K562 (cell line): ENCODE measurements at regions not wholly inside any gene's neighbourhood (a gene's known extent, or its start where the extent isn't known, plus 50 kb on each side); places are given as distances from the start of the nearest gene placed in this dataset.

ENCODE experiments used
- ATAC-seq: fragments of 200-7000 bp; cut with Tn5 transposase; 3 replicates; pipeline ENCODE4 v1.9.1; 2020; ENCODE audit warnings: moderate library complexity
- BruUV-seq: library from RNA; stranded (reverse); fragments of 400-500 nt; replicated peaks from 2 replicates; lab custom pipeline; 2021; lab: Mats Ljungman, UMichigan
- CTCF ChIA-PET: fragments of 300-600 bp; formaldehyde crosslinking; extraction: SDS; loops from one replicate; lab custom pipeline; 2021; ENCODE audit warnings: low intra/inter-chr PET ratio; lab: Yijun Ruan, JAX
- POLR2A ChIA-PET: fragments of 300-600, 350-650 bp; sonication (Branson Sonifier 250); formaldehyde crosslinking; extraction: SDS; loops from one replicate; lab custom pipeline; 2021; ENCODE audit warnings: antibody characterized with exemption, inconsistent platforms; lab: Yijun Ruan, JAX
- DNase-seq, 4 experiments: peaks; one replicate each; pipeline versions ENCODE4 v3.0.0 to v3.0.0-alpha.2; 2011 to 2018; ENCODE audit warnings: low spot score in 3 of 4, mixed read lengths in 3 of 4; ENCODE audit errors: extremely low read depth in 1 of 4
- FAIRE-seq: peaks from 2 replicates; lab custom pipeline; 2011; peaks lifted over from hg19 to GRCh38; lab: Jason Lieb, UNC
- H2AFZ ChIP-seq: 2 replicates; pipeline ENCODE4 v1.6.0; 2011; ENCODE audit warnings: low read depth, low read length, control low read depth, inconsistent platforms
- H3K27ac ChIP-seq: fragments of 200-600 bp; 3 replicates; pipeline ENCODE4 v1.8.0; 2011; ENCODE audit warnings: low read depth, mild to moderate bottlenecking, control low read depth, inconsistent platforms, low read length, moderate library complexity, mixed read lengths; ENCODE audit errors: extremely low read depth
- H3K27me3 ChIP-seq, 2 experiments: fragments of 300-600 bp in 1 of 2; 2 replicates in 1 of 2; 3 replicates in 1 of 2; pipeline versions ENCODE4 v1.6.0 to v1.8.0; 2011; ENCODE audit warnings: inconsistent platforms in 2 of 2, low read length in 2 of 2, mild to moderate bottlenecking in 1 of 2, mixed read lengths in 1 of 2, moderate library complexity in 1 of 2; ENCODE audit not compliant: control insufficient read depth in 2 of 2, insufficient read depth in 2 of 2
- H3K36me3 ChIP-seq: fragments of 300-600 bp; 3 replicates; pipeline ENCODE4 v1.8.0; 2011; ENCODE audit warnings: mild to moderate bottlenecking, low read length, inconsistent platforms; ENCODE audit not compliant: control insufficient read depth, insufficient read depth
- H3K4me1 ChIP-seq, 2 experiments: fragments of 200-600 bp in 1 of 2; replicated peaks in 1 of 2; 2 replicates in 1 of 2; 3 replicates in 1 of 2; pipeline versions ENCODE4 v1.5.1 to v1.8.0; 2011; ENCODE audit warnings: inconsistent platforms in 2 of 2, low read length in 2 of 2, mild to moderate bottlenecking in 1 of 2, mixed read lengths in 1 of 2, moderate library complexity in 1 of 2; ENCODE audit not compliant: control insufficient read depth in 2 of 2, insufficient read depth in 2 of 2
- H3K4me2 ChIP-seq: 2 replicates; pipeline ENCODE4 v1.6.1; 2011; ENCODE audit warnings: low read length, control low read depth, inconsistent platforms, mixed read lengths; ENCODE audit not compliant: insufficient read depth
- H3K4me3 ChIP-seq: fragments of 200-600 bp; sonication (generic), shearing (Covaris generic); 2 replicates; pipeline ENCODE4 v1.5.1; 2016; ENCODE audit warnings: control low read depth, inconsistent platforms
- H3K79me2 ChIP-seq: fragments of 200-600 bp; 3 replicates; pipeline ENCODE4 v1.8.0; 2011; ENCODE audit warnings: low read length, inconsistent platforms; ENCODE audit not compliant: control insufficient read depth, insufficient read depth
- H3K9ac ChIP-seq, 2 experiments: 2 replicates each; pipeline versions ENCODE4 v1.6.0 to v1.6.1; 2011; ENCODE audit warnings: low read depth in 2 of 2, low read length in 2 of 2, control low read depth in 1 of 2, inconsistent platforms in 1 of 2, mild to moderate bottlenecking in 1 of 2, mixed read lengths in 1 of 2; ENCODE audit not compliant: insufficient read depth in 1 of 2
- H3K9me1 ChIP-seq: one replicate; pipeline ENCODE4 v1.6.0; 2011; ENCODE audit warnings: inconsistent platforms, mild to moderate bottlenecking, low read length, moderate library complexity; ENCODE audit not compliant: control insufficient read depth, insufficient read depth
- H3K9me3 ChIP-seq: replicated peaks from 2 replicates; pipeline ENCODE4 v1.5.1; 2011; ENCODE audit warnings: low read depth, low read length, inconsistent platforms; ENCODE audit not compliant: control insufficient read depth, insufficient read depth
- H4K20me1 ChIP-seq: replicated peaks from 2 replicates; pipeline ENCODE4 v1.6.1; 2011; ENCODE audit warnings: low read length, inconsistent platforms, mixed read lengths; ENCODE audit not compliant: control insufficient read depth, insufficient read depth
- CREM ChIP-seq: IDR thresholded peaks from 2 replicates; pipeline ENCODE4 v1.6.1; 2014; ENCODE audit warnings: antibody characterized with exemption, low read depth
- HNRNPLL ChIP-seq: fragments of 200-400 bp; formaldehyde crosslinking; IDR thresholded peaks from 2 replicates; pipeline ENCODE4 v1.6.1; 2017; ENCODE audit warnings: low read length, low read depth, mild to moderate bottlenecking; ENCODE audit not compliant: poor library complexity, severe bottlenecking
- NRF1 ChIP-seq, 2 experiments: fragments of 450-650 bp; IDR thresholded peaks in 1 of 2; conservative IDR thresholded peaks in 1 of 2; 2 replicates each; pipeline ENCODE4 v1.6.1; 2014; ENCODE audit warnings: mild to moderate bottlenecking in 2 of 2
- POLR2AphosphoS2 ChIP-seq: IDR thresholded peaks from 2 replicates; pipeline ENCODE4 v1.6.1; 2012; ENCODE audit warnings: low read length, improper control_type of control experiment
- PRMT5 ChIP-seq: sonication (generic); formaldehyde crosslinking; IDR thresholded peaks from 2 replicates; pipeline ENCODE4 v1.5.0; 2020; ENCODE audit warnings: missing genetic modification reagents
- RBM34 ChIP-seq: fragments of 200-400 bp; formaldehyde crosslinking; IDR thresholded peaks from 2 replicates; pipeline ENCODE4 v1.6.1; 2018; ENCODE audit warnings: low read length, borderline replicate concordance; ENCODE audit not compliant: insufficient read depth
- ZNF24 ChIP-seq: fragments of 450-650 bp; IDR thresholded peaks from 2 replicates; pipeline ENCODE4 v1.6.1; 2016
- WGBS: fragments of 100-300 bp; shearing (Covaris generic); methylation state at CpG from one replicate; pipeline ENCODE4 v1.1.6; 2016; ENCODE audit warnings: low coverage, mixed read lengths; ENCODE audit not compliant: insufficient coverage; ENCODE audit errors: missing lambda C conversion rate; 5-methylcytosine and 5-hydroxymethylcytosine counted together
- in situ Hi-C: fragments of 300-500 bp; cut with MboI; formaldehyde crosslinking; loops from 4 replicates; pipeline ENCODE4 v1.15.0; 2018; ENCODE audit warnings: inconsistent platforms, mixed read lengths
- intact Hi-C: fragments of 100-400 bp; cut with micrococcal nuclease; formaldehyde crosslinking; loops from 2 replicates; pipeline ENCODE4 v1.14.2; 2022
- TF ChIP-seq, protein P1 (sequence below): fragments of 450-650 bp; IDR thresholded peaks from 2 replicates; pipeline ENCODE4 v1.6.1; 2016; ENCODE audit warnings: low read depth

DNA sequence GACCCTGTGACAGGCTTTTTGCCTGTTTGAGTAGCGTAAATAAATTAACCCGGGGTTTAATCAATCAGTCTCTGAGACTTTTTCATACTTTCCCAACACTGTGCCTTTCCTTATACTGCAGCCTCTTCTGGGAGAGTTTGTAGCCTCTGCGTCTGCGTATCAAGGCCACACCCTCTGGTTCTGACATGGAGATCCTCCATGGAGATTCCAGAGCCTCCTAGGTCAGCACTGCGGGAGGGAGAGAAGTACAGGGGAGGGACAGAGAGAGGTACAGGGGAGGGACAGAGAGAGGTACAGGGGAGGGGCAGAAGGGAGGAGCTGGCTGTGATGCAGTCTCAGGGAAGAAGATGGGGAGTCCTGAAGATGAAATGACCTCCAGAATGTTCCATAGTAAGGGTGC is 166.0 kb downstream of the ARL4C start:
- Histone ChIP-seq H3K4me1 (no peaks in the 10 kb centered on the region), H3K36me3 (no peaks in the 10 kb centered on the region), H4K20me1 (no peaks in the 10 kb centered on the region), H3K9ac (no peak overlapping the region), H2AFZ (no peak overlapping the region), H3K79me2 (no peaks in the 10 kb centered on the region), H3K27ac (no peak overlapping the region), H3K4me2 (no peak overlapping the region), H3K9me1 (no peaks in the 10 kb centered on the region), H3K9me3 (no peaks in the 10 kb centered on the region), H3K27me3 (peaks cover 0 to 33% of the 10 kb centered on the region in 2 experiments; a peak in 2 of 5 replicates), H3K4me3 (no peak overlapping the region)
- POLR2A ChIA-PET = interaction anchor here (0.6 kb wide), 2 partner anchors 526 to 1552 kb away, joined by 3 read pairs; no protein-coding TSS in a partner anchor
- CTCF ChIA-PET = no interaction called here
- FAIRE-seq (no peak), ATAC-seq (no peak), DNase-seq (no peak)
- no TSS peak for BruUV-seq
- TF ChIP-seq HNRNPLL = no peak
- TF ChIP-seq NRF1 (conservative IDR thresholded peaks at IDR 0.05 in 1 of 2, IDR thresholded peaks at IDR 0.05 in 1 of 2) = peak; percentile 54 to 63
- in situ Hi-C loops (no loop called here), intact Hi-C loops (no loop called here)
- WGBS = 4% methylated on average over 4 of the region's 5 CpGs

DNA sequence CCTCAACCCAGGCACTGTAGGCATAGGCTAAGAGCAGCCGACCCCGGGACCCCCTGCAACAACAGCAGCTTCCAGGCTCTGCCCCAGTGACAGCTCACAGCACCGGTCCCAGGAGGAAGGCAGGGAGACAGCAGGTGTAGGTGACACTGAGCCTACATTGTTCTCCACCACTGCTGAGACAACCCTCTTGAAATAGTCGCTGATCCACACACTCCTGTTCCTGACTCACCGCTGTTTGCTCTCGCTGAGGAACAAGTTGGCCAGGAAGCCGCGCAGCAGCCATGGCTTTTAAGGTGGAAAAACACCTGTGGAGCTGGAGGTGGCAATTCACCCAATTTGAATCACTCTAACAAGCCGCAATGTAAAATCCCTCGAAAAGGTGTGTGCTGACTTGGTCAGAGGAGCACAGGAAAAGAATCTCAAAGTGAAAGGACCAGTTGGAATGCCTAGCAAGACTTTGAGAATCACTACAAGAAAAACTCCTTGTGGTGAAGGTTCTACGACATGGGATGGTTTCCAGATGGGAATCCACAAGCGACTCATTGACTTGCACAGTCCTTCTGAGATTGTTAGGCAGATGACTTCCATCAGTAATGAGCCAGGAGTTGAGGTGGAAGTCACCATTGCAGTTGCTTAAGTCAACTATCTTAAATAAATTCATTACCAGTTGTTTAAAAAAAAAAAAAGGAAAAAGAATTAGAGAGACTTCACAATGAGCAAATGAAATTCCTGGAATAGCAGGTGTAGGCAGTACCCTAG is 167.5 kb downstream of the ARL4C start:
- BruUV-seq = no TSS peak
- POLR2A ChIA-PET = no interaction called here
- Histone ChIP-seq H3K9me3 (no peaks in the 10 kb centered on the region), H2AFZ (no peak overlapping the region), H3K36me3 (no peaks in the 10 kb centered on the region), H4K20me1 (no peaks in the 10 kb centered on the region), H3K27me3 (peaks cover 0 to 31% of the 10 kb centered on the region in 2 experiments; a peak in 2 of 5 replicates), H3K79me2 (no peaks in the 10 kb centered on the region), H3K27ac (no peak overlapping the region), H3K4me3 (no peak overlapping the region), H3K9ac (no peak overlapping the region), H3K4me1 (no peaks in the 10 kb centered on the region), H3K4me2 (no peak overlapping the region), H3K9me1 (no peaks in the 10 kb centered on the region)
- DNase-seq (no peak), ATAC-seq (no peak), FAIRE-seq (no peak)
- in situ Hi-C loops = no loop called here
- 0% methylated on average over 11 of the region's 12 CpGs for WGBS
- intact Hi-C loops = no loop called here
- CTCF ChIA-PET = no interaction called here
- TF ChIP-seq, protein P1, sequence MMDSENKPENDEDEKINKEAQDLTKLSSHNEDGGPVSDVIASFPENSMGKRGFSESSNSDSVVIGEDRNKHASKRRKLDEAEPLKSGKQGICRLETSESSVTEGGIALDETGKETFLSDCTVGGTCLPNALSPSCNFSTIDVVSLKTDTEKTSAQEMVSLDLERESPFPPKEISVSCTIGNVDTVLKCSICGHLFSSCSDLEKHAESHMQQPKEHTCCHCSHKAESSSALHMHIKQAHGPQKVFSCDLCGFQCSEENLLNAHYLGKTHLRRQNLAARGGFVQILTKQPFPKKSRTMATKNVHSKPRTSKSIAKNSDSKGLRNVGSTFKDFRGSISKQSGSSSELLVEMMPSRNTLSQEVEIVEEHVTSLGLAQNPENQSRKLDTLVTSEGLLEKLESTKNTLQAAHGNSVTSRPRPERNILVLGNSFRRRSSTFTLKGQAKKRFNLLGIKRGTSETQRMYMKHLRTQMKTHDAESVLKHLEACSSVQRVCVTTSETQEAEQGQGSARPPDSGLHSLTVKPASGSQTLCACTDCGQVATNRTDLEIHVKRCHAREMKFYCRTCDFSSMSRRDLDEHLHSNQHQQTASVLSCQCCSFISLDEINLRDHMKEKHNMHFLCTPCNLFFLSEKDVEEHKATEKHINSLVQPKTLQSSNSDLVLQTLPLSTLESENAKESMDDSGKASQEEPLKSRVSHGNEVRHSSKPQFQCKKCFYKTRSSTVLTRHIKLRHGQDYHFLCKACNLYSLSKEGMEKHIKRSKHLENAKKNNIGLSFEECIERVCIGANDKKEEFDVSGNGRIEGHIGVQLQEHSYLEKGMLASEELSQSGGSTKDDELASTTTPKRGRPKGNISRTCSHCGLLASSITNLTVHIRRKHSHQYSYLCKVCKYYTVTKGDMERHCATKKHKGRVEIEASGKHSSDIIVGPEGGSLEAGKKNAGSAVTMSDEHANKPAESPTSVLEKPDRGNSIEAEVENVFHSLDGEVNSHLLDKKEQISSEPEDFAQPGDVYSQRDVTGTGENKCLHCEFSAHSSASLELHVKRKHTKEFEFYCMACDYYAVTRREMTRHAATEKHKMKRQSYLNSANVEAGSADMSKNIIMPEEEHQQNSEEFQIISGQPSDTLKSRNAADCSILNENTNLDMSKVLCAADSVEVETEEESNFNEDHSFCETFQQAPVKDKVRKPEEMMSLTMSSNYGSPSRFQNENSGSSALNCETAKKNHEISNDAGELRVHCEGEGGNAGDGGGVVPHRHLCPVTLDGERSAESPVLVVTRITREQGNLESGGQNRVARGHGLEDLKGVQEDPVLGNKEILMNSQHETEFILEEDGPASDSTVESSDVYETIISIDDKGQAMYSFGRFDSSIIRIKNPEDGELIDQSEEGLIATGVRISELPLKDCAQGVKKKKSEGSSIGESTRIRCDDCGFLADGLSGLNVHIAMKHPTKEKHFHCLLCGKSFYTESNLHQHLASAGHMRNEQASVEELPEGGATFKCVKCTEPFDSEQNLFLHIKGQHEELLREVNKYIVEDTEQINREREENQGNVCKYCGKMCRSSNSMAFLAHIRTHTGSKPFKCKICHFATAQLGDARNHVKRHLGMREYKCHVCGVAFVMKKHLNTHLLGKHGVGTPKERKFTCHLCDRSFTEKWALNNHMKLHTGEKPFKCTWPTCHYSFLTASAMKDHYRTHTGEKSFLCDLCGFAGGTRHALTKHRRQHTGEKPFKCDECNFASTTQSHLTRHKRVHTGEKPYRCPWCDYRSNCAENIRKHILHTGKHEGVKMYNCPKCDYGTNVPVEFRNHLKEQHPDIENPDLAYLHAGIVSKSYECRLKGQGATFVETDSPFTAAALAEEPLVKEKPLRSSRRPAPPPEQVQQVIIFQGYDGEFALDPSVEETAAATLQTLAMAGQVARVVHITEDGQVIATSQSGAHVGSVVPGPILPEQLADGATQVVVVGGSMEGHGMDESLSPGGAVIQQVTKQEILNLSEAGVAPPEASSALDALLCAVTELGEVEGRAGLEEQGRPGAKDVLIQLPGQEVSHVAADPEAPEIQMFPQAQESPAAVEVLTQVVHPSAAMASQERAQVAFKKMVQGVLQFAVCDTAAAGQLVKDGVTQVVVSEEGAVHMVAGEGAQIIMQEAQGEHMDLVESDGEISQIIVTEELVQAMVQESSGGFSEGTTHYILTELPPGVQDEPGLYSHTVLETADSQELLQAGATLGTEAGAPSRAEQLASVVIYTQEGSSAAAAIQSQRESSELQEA = no peak
- no peak for TF ChIP-seq PRMT5 (CRISPR knock-in tag)
- no peak for TF ChIP-seq POLR2AphosphoS2
- TF ChIP-seq ZNF24 = no peak
- TF ChIP-seq RBM34 = no peak
- TF ChIP-seq CREM = no peak
